Smooth muscle cell (in vitro differentiated cells): ENCODE measurements at regions not wholly inside any gene's neighbourhood (a gene's known extent, or its start where the extent isn't known, plus 50 kb on each side); places are given as distances from the start of the nearest gene placed in this dataset.

Experiments used
- DNase-seq: peaks from one replicate; lab custom pipeline; 2025; ENCODE audit not compliant: unreplicated experiment; lab: John Stamatoyannopoulos, UW
- H2AFZ ChIP-seq: fragments of 200-600 bp; sonication (generic); 2 replicates; pipeline ENCODE4 v1.6.0; 2016; ENCODE audit warnings: antibody characterized with exemption, low read depth, mild to moderate bottlenecking
- H3F3A ChIP-seq: fragments of 200-600 bp; sonication (generic); 2 replicates; pipeline ENCODE4 v1.6.0; 2017; ENCODE audit warnings: antibody characterized with exemption, low read depth
- H3K27ac ChIP-seq: fragments of 200-600 bp; sonication (generic); 2 replicates; pipeline ENCODE4 v1.5.1; 2016; ENCODE audit warnings: low read depth, mild to moderate bottlenecking
- H3K27me3 ChIP-seq: fragments of 200-600 bp; sonication (generic); 2 replicates; pipeline ENCODE4 v1.6.1; 2016; ENCODE audit warnings: low read depth, mild to moderate bottlenecking
- H3K36me3 ChIP-seq: fragments of 200-600 bp; sonication (generic); 2 replicates; pipeline ENCODE4 v1.5.1; 2016; ENCODE audit warnings: low read depth
- H3K4me1 ChIP-seq: fragments of 200-600 bp; sonication (generic); 2 replicates; pipeline ENCODE4 v1.5.1; 2016; ENCODE audit warnings: low read depth
- H3K4me2 ChIP-seq: fragments of 200-600 bp; sonication (generic); 2 replicates; pipeline ENCODE4 v1.6.0; 2016; ENCODE audit warnings: mild to moderate bottlenecking
- H3K4me3 ChIP-seq: fragments of 200-600 bp; sonication (generic); 2 replicates; pipeline ENCODE4 v1.5.1; 2016; ENCODE audit warnings: mild to moderate bottlenecking
- H3K79me2 ChIP-seq: fragments of 200-600 bp; sonication (generic); 2 replicates; pipeline ENCODE4 v1.6.0; 2016; ENCODE audit warnings: low read depth, mild to moderate bottlenecking
- H3K9ac ChIP-seq: fragments of 200-600 bp; sonication (generic); 2 replicates; pipeline ENCODE4 v1.6.0; 2016; ENCODE audit warnings: low read depth
- H3K9me3 ChIP-seq: fragments of 200-600 bp; sonication (generic); replicated peaks from 2 replicates; pipeline ENCODE4 v1.5.1; 2016; ENCODE audit warnings: low read depth
- H4K20me1 ChIP-seq: fragments of 200-600 bp; sonication (generic); 2 replicates; pipeline ENCODE4 v1.6.0; 2016; ENCODE audit warnings: low read depth
- WGBS: methylation state at CpG from one replicate; pipeline ENCODE4 v1.1.7; 2016; ENCODE audit warnings: low lambda C conversion rate; 5-methylcytosine and 5-hydroxymethylcytosine counted together
- TF ChIP-seq, protein P1 (sequence below): fragments of 200-600 bp; sonication (generic); IDR thresholded peaks from 2 replicates; pipeline ENCODE4 v1.5.1; 2017; ENCODE audit warnings: borderline replicate concordance, mild to moderate bottlenecking, antibody characterized with exemption; ENCODE audit not compliant: insufficient read depth, poor library complexity, severe bottlenecking

DNA sequence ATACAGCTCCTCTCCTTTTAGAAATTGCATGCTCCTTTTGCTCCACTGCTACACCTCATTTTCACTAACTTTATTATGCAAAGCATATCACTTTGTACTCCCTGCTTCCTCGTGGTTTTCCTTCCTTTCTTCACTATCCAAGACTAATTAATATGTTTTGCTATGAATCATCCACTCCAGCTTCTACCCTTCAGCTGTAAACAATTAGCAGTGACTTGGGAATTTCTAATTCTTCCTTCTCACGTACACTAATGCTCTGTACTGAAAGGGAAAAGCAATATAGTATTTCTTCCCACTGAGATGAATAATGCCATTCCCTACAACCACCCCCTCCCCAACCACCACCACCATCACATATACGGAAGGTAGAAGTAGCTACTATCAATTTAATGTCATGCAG, 1917.0 kb downstream of the MRPL39 start:
- Histone ChIP-seq H3K4me3 (no peak overlapping the region), H4K20me1 (no peaks in the 10 kb centered on the region), H3K4me1 (no peaks in the 10 kb centered on the region), H3K9ac (no peak overlapping the region), H3K9me3 (no peaks in the 10 kb centered on the region), H3K36me3 (no peaks in the 10 kb centered on the region), H3K79me2 (no peaks in the 10 kb centered on the region), H3K27me3 (no peaks in the 10 kb centered on the region), H2AFZ (no peak overlapping the region), H3F3A (no peaks in the 10 kb centered on the region), H3K4me2 (no peak overlapping the region), H3K27ac (no peak overlapping the region)
- TF ChIP-seq, protein P1, sequence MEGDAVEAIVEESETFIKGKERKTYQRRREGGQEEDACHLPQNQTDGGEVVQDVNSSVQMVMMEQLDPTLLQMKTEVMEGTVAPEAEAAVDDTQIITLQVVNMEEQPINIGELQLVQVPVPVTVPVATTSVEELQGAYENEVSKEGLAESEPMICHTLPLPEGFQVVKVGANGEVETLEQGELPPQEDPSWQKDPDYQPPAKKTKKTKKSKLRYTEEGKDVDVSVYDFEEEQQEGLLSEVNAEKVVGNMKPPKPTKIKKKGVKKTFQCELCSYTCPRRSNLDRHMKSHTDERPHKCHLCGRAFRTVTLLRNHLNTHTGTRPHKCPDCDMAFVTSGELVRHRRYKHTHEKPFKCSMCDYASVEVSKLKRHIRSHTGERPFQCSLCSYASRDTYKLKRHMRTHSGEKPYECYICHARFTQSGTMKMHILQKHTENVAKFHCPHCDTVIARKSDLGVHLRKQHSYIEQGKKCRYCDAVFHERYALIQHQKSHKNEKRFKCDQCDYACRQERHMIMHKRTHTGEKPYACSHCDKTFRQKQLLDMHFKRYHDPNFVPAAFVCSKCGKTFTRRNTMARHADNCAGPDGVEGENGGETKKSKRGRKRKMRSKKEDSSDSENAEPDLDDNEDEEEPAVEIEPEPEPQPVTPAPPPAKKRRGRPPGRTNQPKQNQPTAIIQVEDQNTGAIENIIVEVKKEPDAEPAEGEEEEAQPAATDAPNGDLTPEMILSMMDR, result no peak
- DNase-seq, result no peak
- WGBS, result 40% methylated on average over 3 of the region's 3 CpGs

DNA sequence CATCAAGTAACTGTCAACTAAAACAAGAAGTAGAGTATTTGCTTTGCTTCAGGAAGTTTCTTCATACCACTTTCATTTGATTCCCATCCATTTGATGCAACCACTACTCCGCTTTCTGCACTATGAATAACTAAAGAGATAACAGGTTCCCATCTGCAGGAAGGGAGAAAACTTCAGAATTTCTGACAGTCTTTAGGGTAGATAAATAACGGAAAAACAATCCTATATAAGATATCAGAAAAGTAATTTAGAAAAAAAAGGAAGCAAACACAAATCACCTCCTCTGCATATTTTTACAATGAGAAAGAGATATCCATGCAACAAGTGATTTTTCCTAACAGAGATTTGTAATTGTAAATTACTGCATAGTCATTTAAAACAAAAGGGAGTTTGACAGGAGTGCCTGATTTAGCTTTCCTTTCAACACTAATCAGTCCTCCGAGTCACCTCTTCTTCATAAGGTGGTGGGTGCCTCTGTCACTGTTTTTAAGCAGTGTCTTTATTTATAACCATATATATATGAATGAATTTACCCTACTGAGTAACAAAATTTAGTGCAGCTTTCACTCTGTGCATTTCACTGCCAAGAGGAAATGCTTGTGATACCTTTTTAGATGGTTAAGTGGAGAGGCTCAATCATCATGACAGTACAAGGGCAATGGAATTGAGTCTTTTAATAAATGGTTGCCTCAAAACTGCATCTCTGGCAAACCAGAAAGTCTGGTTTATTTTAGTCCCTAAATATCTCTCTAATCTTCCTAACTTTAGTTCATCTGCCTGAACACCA, 1920.4 kb downstream of the MRPL39 start:
- WGBS, result 60% methylated on average over 3 of the region's 3 CpGs
- DNase-seq, result no peak

DNA sequence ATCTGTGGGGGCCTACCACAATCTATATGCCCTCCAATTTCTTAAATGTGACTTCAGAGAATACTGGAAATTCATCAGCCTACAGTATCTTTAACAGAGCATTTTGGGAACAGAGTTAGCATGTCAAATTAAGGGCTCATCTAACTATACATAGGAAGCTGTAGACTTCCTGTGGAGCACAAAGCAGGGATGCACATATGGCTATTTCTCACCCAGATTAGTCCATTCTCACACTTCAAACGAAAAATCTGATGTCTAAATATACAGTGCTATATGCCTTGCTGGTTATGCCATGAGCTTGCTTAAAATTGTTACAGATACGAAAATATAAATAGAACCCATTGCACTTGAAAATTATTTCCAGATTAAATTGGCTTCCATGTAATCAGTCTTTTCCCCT, 1922.8 kb downstream of the MRPL39 start:
- H3K27ac ChIP-seq, result no peak overlapping the region
- no peaks in the 10 kb centered on the region for H3K36me3 ChIP-seq
- no peak overlapping the region for H3K4me2 ChIP-seq
- no peaks in the 10 kb centered on the region for H4K20me1 ChIP-seq
- no peak overlapping the region for H3K9ac ChIP-seq
- H2AFZ ChIP-seq, result no peak overlapping the region
- no peaks in the 10 kb centered on the region for H3K4me1 ChIP-seq
- no peak for DNase-seq
- no peak overlapping the region for H3K4me3 ChIP-seq
- no peaks in the 10 kb centered on the region for H3K9me3 ChIP-seq
- WGBS, result 65% methylated on average over 2 of the region's 2 CpGs
- H3K79me2 ChIP-seq, result no peaks in the 10 kb centered on the region
- no peaks in the 10 kb centered on the region for H3K27me3 ChIP-seq
- TF ChIP-seq, protein P1, result no peak
- no peaks in the 10 kb centered on the region for H3F3A ChIP-seq

More for the DNA sequence above, 1920.4 kb downstream of the MRPL39 start:
- Histone ChIP-seq H3K4me3 (no peak overlapping the region), H4K20me1 (no peaks in the 10 kb centered on the region), H3K27me3 (no peaks in the 10 kb centered on the region), H3F3A (no peaks in the 10 kb centered on the region), H3K36me3 (no peaks in the 10 kb centered on the region), H3K4me2 (no peak overlapping the region), H3K79me2 (no peaks in the 10 kb centered on the region), H3K9me3 (no peaks in the 10 kb centered on the region), H3K4me1 (no peaks in the 10 kb centered on the region), H2AFZ (no peak overlapping the region), H3K27ac (no peak overlapping the region), H3K9ac (no peak overlapping the region)
- TF ChIP-seq, protein P1, result no peak

DNA sequence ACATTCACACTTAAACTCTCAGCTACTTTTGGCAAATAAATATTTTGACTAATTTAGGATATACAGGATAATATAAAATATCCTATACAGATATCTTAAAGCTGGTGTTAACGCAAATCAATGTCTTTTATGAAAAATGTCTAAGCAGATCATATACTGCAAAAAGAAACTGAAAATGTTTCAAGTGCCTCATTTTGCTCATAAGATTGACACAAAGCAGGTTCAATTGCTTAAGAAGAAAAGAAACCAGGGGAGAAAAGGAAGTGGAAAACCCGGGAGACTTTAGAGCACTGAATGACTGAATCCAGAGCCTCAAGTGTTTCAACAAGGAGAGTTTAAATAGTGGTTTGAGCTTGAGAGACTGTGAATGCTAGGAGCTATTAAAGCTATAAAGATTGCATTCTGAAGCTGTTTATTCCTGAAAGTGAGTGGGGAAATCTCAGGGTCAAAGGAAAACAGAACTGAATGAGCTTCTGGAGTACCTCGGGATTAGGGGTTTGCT, 1943.0 kb downstream of the MRPL39 start:
- Histone ChIP-seq H4K20me1 (no peaks in the 10 kb centered on the region), H3K9ac (no peak overlapping the region), H3K36me3 (no peaks in the 10 kb centered on the region), H3F3A (no peaks in the 10 kb centered on the region), H3K4me2 (no peak overlapping the region), H3K27ac (no peak overlapping the region), H3K27me3 (no peaks in the 10 kb centered on the region), H3K4me1 (no peaks in the 10 kb centered on the region), H2AFZ (no peak overlapping the region), H3K4me3 (no peak overlapping the region), H3K9me3 (no peaks in the 10 kb centered on the region), H3K79me2 (no peaks in the 10 kb centered on the region)
- no peak for DNase-seq
- 79% methylated on average over 3 of the region's 3 CpGs for WGBS
- TF ChIP-seq, protein P1, result no peak
